HG03460 (cell line): ENCODE measurements at regions not wholly inside any gene's neighbourhood (a gene's known extent, or its start where the extent isn't known, plus 50 kb on each side); places are given as distances from the start of the nearest gene placed in this dataset.

Experiments used
- ATAC-seq: cut with Tn5 transposase; IDR thresholded peaks from one replicate; pipeline ENCODE4 v1.9.1; 2021; ENCODE audit not compliant: unreplicated experiment

GRCh38 chr3:99458013-99458412 lies 180.4 kb upstream of the COL8A1 start:
- ATAC-seq = no peak

GRCh38 chr3:99442599-99442998 lies 195.8 kb upstream of the COL8A1 start:
- ATAC-seq = no peak

- no peak for ATAC-seq
Observed at GRCh38 chr3:99439892-99440291, 198.5 kb upstream of the COL8A1 start.

- ATAC-seq = no peak
Observed at GRCh38 chr3:99434190-99434589, 204.2 kb upstream of the COL8A1 start.

GRCh38 chr3:99430348-99431134 lies 207.9 kb upstream of the COL8A1 start:
- ATAC-seq = no peak

- no peak for ATAC-seq
Observed at GRCh38 chr3:99429502-99429901, 208.9 kb upstream of the COL8A1 start.

- ATAC-seq = no peak
Observed at GRCh38 chr3:99425930-99426329, 212.5 kb upstream of the COL8A1 start.

GRCh38 chr3:99419116-99419515 lies 219.3 kb upstream of the COL8A1 start:
- no peak for ATAC-seq

GRCh38 chr3:99418709-99419108 lies 219.7 kb upstream of the COL8A1 start:
- peak; percentile 78 for ATAC-seq

GRCh38 chr3:99418209-99418635 lies 220.2 kb upstream of the COL8A1 start:
- ATAC-seq = peak; percentile 56

GRCh38 chr3:99413504-99413903 lies 224.9 kb upstream of the COL8A1 start:
- no peak for ATAC-seq

GRCh38 chr3:99410789-99411311 lies 227.5 kb upstream of the COL8A1 start:
- ATAC-seq = peak; percentile 74

- no peak for ATAC-seq
Observed at GRCh38 chr3:99409961-99410360, 228.4 kb upstream of the COL8A1 start.

- ATAC-seq = no peak
Observed at GRCh38 chr3:99407257-99407656, 231.1 kb upstream of the COL8A1 start.

GRCh38 chr3:99402755-99403154 lies 235.6 kb upstream of the COL8A1 start:
- no peak for ATAC-seq

- ATAC-seq = no peak
Observed at GRCh38 chr3:99400352-99400751, 238.0 kb upstream of the COL8A1 start.

GRCh38 chr3:99396651-99397275 lies 241.6 kb upstream of the COL8A1 start:
- ATAC-seq = no peak

GRCh38 chr3:99394831-99395778 lies 243.3 kb upstream of the COL8A1 start:
- no peak for ATAC-seq

- ATAC-seq = no peak
Observed at GRCh38 chr3:99393961-99394360, 244.4 kb upstream of the COL8A1 start.

GRCh38 chr3:99388780-99389179 lies 249.6 kb upstream of the COL8A1 start:
- no peak for ATAC-seq

GRCh38 chr3:99384596-99384995 lies 253.8 kb upstream of the COL8A1 start:
- ATAC-seq = no peak
